ENCODE measurements at regions not wholly inside any gene's neighbourhood (a gene's known extent, or its start where the extent isn't known, plus 50 kb on each side); places are given as distances from the start of the nearest gene placed in this dataset.

- TF ChIP-seq JUND (IDR thresholded peaks at IDR 0.05; ENCODE audit: low read depth, low read length) (no peak), REST (IDR thresholded peaks at IDR 0.05; ENCODE audit: low read depth, low read length) (no peak), TCF12 (IDR thresholded peaks at IDR 0.05; ENCODE audit: low read depth, low read length) (no peak), EP300 (IDR thresholded peaks at IDR 0.05; ENCODE audit: borderline replicate concordance in 1 of 2, control insufficient read depth in 1 of 2, low read depth in 2 of 2, low read length in 2 of 2) (no peak), CTCF (IDR thresholded peaks at IDR 0.05 in 2 of 3, conservative IDR thresholded peaks at IDR 0.05 in 1 of 3; ENCODE audit: control insufficient read depth in 2 of 3, extremely low read depth in 1 of 3, insufficient read depth in 1 of 3, low read depth in 3 of 3, low read length in 3 of 3) (no peak), HDAC6 (IDR thresholded peaks at IDR 0.05; ENCODE audit: unreplicated experiment) (no peak), SMAD1 (IDR thresholded peaks at IDR 0.05; ENCODE audit: low read depth, partially characterized antibody) (no peak), E2F4 (IDR thresholded peaks at IDR 0.05; ENCODE audit: low read depth, low read length) (no peak), POLR2A (IDR thresholded peaks at IDR 0.05; ENCODE audit: low read depth, low read length) (no peak), ZZZ3 (IDR thresholded peaks at IDR 0.05; ENCODE audit: control insufficient read depth, insufficient read length, low read depth) (no peak)
Measured at GRCh38 chr3:153960458-153961074, 160.6 kb upstream of the ARHGEF26 start.

All from GM12878 (cell line).